NCI-H1930 (cell line): ENCODE measurements at regions not wholly inside any gene's neighbourhood (a gene's known extent, or its start where the extent isn't known, plus 50 kb on each side); places are given as distances from the start of the nearest gene placed in this dataset.
"Not testable (repeated sequence)": the region's sequence is repeated elsewhere in the genome, so short reads cannot be mapped to it uniquely, and the experiment has no call there.

Experiments used
- DNase-seq, 2 experiments: peaks; one replicate each; lab custom pipeline; 2025; lab: John Stamatoyannopoulos, UW

DNA sequence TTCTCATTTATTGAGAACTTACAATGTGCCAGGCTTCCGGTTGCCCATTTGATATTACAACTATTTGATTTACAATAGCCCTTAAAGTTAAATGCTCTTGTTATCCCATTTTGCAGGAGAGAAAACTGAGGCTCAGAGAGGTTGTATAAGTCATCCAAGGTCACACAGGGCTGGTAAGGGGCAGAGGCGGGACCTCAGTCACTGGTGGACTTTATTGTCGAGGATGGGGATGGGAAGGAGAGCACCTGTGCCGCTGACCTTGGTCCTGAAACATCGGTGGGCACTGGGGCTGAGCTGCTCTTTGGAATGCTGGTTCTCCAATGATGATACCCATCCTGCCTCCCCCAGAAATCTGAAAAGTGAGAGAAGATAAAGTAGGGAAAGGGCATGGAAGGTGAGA lies 265.4 kb downstream of the MIAT start:
- DNase-seq, result no peak

DNA sequence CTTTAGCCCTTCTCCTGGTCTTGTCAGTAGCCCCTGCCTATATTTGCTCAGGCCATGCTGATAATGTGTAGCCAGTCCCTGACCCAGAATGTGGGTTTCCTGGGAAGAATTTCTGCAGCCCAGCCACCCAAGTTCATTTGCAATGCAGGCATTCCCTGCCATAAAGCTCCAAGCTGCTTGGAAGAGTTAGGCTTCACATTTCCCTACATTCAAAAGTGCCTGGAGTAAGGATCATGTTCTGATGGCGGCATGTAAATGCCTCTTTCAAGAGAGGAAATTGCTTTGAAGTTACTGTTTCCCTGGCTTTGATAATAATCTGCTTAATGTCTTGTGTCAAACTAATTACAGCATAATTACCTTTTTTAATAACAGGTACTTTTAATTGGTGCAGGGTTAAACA lies 266.1 kb downstream of the MIAT start:
- DNase-seq, result no peak

DNA sequence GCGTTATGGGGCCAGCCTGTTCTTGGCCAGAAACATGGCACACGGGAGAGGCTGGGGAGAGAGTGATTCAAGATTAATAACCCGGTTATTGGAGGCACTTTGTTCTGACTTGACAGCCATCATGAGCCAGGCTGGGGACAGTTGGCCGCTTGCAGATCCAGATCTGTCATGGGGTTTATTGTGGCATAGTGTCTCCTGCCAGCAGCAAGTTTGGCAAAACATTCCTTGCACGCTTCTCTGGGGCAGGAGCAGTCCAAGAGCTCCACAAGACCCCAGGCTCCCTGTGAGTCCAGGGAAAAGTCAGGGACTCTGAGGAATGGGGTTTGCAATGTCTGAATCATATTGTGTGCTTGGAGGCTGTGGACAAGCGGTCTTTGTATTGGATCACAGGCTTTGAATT lies 270.4 kb downstream of the MIAT start:
- no peak for DNase-seq

DNA sequence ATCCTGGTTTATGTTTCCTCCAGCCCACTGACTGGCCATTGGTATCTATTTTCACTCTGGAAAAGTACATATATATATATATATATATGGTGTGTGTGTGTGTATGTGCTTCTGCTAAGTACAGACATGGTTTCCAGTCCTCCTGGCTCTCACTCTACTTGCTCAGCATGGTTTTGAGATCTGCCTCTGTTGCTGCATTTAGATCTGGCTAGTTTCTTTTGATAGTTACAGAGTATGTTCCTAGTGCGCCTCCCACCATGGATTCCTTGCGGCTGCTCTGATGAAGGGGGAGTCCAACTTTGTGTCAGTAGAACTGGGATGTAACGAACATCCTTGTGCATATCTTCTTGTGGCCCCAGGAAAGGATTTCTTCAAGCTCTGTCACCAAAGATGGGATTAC lies 274.1 kb downstream of the MIAT start:
- DNase-seq, result no peak

DNA sequence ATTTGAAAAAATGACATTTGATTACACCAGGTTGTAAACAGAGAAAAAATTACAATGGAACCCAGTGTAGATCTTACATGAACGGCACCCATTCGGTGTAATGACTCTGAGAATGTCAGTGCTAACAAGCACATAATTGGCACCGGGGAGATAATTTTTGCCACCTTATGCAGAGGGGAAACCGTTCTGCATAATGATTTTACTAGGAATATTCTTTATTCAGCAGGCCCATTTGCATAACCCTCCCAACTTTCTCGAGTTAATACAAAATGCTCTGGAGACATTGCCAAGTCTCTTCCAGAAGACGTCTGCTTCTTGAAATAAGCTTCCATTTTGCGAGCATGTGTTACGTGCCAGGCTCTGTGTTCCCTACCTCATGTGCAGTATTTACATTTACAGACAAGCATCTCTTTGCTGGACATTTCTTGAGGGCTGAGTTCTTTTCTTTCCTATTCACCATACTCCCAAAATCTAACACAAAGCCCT lies 275.8 kb downstream of the MIAT start:
- no peak for DNase-seq

- DNase-seq, result no peak
Measured at GRCh38 chr22:26937213-26937612, 279.8 kb downstream of the MIAT start.

DNA sequence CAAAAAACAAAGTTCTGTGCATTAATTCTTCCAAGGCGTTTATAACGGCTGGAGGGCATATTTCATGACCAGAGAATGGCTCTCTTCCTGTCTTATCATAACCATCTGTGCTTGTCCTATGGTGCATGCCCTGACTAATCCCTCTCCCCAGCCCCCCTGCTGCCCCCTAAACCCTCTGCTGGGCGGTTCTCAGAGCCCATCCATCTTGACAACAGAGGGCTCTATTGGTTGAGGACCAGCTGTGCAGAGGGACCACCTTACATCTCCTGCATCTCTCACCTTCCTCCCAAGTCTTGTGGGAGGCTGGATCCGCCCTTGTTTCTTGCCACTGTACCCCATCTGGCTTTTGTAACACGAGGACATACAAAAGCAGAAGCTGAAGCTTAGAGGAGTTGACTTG lies 282.1 kb downstream of the MIAT start:
- no peak for DNase-seq

DNA sequence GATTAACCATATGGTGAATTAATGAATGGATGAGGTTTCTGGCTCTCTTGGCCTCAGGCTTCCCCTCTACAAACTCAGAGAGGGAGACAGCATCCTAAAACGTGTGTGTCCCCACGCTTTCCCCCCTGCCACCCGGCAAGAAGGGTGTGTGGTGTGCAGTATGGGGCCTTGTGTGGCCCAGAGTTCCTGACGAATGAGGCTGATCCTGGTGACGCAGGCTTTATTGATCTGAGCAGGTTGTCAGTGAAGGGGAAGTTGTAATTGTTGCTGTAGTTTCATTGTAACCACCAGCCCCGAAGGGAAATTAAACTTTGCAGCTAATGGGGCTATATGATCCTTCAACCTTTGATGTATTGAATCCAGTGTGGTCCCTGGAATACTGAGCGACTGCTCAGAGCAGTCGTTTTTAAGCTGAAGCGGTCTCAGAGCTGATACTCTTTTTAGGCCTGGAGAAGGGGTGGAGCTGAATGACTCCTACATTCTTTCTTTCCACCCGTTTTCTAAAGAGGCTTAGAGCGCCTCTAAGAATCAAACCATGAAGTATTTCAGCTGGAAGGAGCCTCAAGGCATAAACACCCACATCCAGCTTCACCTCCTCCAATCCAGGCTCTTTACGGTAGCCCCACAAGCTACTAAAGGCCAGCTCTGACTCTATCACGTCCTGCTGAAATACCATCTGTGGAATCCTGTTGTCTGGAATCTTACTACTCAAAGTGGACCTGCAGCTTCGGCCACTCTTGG lies 284.7 kb downstream of the MIAT start:
- DNase-seq, result no peak

- DNase-seq, result no peak
Measured at GRCh38 chr22:26942637-26942957, 285.2 kb downstream of the MIAT start.

- DNase-seq, result no peak
Measured at GRCh38 chr22:26945565-26945964, 288.2 kb downstream of the MIAT start.

GRCh38 chr22:26949193-26949592 lies 291.8 kb downstream of the MIAT start:
- DNase-seq, result no peak

DNA sequence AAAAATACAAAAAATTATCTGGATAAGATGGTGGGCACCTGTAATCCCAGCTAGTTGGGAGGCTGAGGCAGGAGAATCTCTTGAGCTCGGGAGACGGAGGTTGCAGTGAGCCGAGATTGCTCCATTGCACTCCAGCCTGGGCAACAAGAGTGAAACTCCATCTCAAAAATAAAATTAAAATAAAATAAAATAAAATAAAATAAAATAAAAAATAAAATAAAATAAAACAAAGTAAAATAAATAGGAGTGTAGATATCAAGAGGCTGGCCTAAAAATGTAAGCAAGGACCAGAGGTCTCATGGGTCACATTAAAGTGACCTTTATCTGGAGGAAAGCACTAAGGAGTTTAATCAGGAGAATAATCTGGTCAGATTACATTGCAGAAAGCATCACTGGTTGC lies 293.8 kb downstream of the MIAT start:
- DNase-seq, result not testable (repeated sequence)

GRCh38 chr22:26952004-26952403 lies 294.6 kb downstream of the MIAT start:
- DNase-seq, result no peak

GRCh38 chr22:26952451-26953011 lies 295.1 kb downstream of the MIAT start:
- DNase-seq, result no peak

DNA sequence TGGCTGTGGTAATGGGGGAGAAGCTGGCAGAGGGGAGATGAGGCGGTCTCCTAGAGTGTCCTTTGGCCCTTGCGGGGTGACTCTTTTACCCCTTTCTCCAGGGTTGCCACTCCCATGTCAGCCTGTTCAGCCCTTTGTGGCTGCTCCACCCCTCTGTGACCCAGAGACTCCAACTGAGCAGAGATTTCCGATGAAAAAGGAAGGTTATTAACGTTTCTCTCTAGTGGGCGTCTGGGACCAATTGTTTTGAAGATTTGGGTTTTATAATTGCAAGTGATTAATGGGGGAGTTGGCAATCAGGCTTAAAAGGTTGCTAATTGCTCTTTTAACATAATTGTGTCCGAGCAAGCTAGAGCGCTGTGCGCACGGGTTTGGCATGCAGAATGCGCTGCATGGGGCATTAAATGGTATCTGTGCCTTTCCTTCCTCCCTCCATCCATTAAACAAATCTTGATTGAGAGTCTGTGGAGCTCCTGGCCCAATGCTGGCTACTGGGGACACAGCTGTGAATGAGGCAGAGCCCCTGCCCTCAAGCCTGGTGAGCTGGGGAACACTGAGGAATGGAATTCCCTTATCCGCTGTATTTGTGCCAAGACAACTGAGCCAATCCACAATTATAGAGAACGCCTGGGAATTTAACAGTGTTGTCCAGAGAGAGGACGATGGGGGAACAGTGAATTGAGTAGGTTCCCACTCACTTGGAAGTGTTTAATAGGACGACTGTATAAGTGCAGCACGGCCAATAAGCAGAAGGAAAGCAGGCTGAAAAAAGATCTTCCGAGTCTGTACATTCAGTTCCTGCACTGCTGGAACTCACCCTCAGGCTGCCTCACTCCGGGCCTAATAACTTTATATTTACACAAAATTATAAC lies 295.9 kb downstream of the MIAT start:
- DNase-seq, result no peak

GRCh38 chr22:26956371-26956770 lies 299.0 kb downstream of the MIAT start:
- DNase-seq, result no peak

GRCh38 chr22:26957176-26957575 lies 299.8 kb downstream of the MIAT start:
- no peak for DNase-seq

DNA sequence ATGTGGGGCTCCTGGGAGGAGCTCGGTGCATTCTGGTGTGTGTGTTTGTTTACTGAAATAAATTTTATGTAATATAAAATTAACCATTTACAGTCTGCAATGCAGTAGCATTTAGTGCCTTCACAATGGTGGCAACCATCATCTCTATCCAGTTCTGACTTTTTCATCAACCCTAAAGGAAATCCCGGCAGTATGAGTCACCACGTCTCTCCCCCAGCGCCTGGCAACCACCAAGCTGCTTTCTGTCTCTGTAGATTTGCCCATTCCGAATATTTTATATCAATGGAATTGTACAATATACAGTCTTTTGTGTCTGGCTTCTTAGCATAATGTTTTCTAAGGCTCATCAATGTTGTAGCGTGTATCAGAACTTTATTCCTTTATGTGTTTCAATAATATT lies 300.5 kb downstream of the MIAT start:
- no peak for DNase-seq

GRCh38 chr22:26958378-26958777 lies 301.0 kb downstream of the MIAT start:
- DNase-seq, result no peak

GRCh38 chr22:26964642-26965041 lies 307.3 kb downstream of the MIAT start:
- no peak for DNase-seq

DNA sequence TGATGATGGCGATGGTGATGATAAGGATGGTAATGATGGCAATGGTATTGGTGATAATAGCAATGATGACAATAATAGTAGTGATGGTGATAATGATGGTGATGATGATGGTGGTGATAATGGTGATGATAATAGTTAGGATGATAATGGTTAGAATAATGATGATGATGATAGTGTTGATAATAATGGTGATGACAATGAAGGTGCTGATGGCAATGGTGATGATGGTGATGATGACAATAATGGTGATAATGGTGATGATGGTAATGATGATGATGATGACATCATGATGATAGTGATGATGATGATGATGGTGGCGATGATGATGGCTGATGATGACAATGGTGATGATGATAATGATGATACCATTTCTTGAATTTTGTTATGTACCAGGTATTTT lies 309.9 kb downstream of the MIAT start:
- no peak for DNase-seq

GRCh38 chr22:26968859-26969523 lies 311.6 kb downstream of the MIAT start:
- no peak for DNase-seq
